K562 (cell line): ENCODE measurements at regions not wholly inside any gene's neighbourhood (a gene's known extent, or its start where the extent isn't known, plus 50 kb on each side); places are given as distances from the start of the nearest gene placed in this dataset.

Experiments used
- CAMTA2 ChIP-seq: fragments of 250-450 bp; sonication (Bioruptor Pico); conservative IDR thresholded peaks from 2 replicates; pipeline ENCODE4 v1.5.1; 2022
- HMG20B ChIP-seq: fragments of 250-450 bp; sonication (Bioruptor Pico); IDR thresholded peaks from 2 replicates; pipeline ENCODE4 v1.5.0; 2021; ENCODE audit warnings: mild to moderate bottlenecking
- L3MBTL2 ChIP-seq: fragments of 450-650 bp; IDR thresholded peaks from 2 replicates; pipeline ENCODE4 v1.6.1; 2016; ENCODE audit warnings: mild to moderate bottlenecking, moderate library complexity
- NFE2L1 ChIP-seq: fragments of 450-650 bp; IDR thresholded peaks from 2 replicates; pipeline ENCODE4 v1.6.1; 2016; ENCODE audit warnings: missing genetic modification characterization, low read depth, mild to moderate bottlenecking, missing compliant biosample characterization, moderate library complexity, borderline replicate concordance
- PHB2 ChIP-seq: fragments of 450-650 bp; IDR thresholded peaks from 2 replicates; pipeline ENCODE4 v1.6.1; 2017; ENCODE audit warnings: low read depth
- POLR2G ChIP-seq: fragments of 200-400 bp; formaldehyde crosslinking; IDR thresholded peaks from 2 replicates; pipeline ENCODE4 v1.6.1; 2017; ENCODE audit warnings: low read depth, mild to moderate bottlenecking, antibody characterized with exemption, low read length, moderate library complexity
- SIN3B ChIP-seq: fragments of 450-650 bp; IDR thresholded peaks from 2 replicates; pipeline ENCODE4 v1.6.1; 2017; ENCODE audit warnings: low read depth, mild to moderate bottlenecking, moderate library complexity
- ZNF12 ChIP-seq: sonication (generic); formaldehyde crosslinking; IDR thresholded peaks from 2 replicates; pipeline ENCODE4 v1.4.0; 2020; ENCODE audit warnings: mild to moderate bottlenecking, missing genetic modification reagents
- ZNF444 ChIP-seq: fragments of 250-450 bp; sonication (Bioruptor Pico); IDR thresholded peaks from 2 replicates; pipeline ENCODE4 v1.4.0; 2020; ENCODE audit warnings: mild to moderate bottlenecking, moderate library complexity
- ZNF644 ChIP-seq: fragments of 200-800 bp; sonication (Bioruptor generic); IDR thresholded peaks from 2 replicates; pipeline ENCODE4 v1.6.1; 2016; ENCODE audit warnings: low read depth, missing genetic modification characterization, missing compliant biosample characterization
- TF ChIP-seq, protein P1 (sequence below): fragments of 250-450 bp; sonication (Bioruptor Pico); IDR thresholded peaks from 2 replicates; pipeline ENCODE4 v1.4.0; 2020; ENCODE audit warnings: mild to moderate bottlenecking, moderate library complexity, borderline replicate concordance
- TF ChIP-seq, protein P2 (sequence below), 3 experiments: fragments of 200-800 bp in 1 of 3; fragments of 250-450 bp in 1 of 3; fragments of 450-650 bp in 1 of 3; sonication (Bioruptor Pico) in 1 of 3; sonication (Bioruptor generic) in 1 of 3; formaldehyde crosslinking in 1 of 3; IDR thresholded peaks; 2 replicates each; pipeline versions ENCODE4 v1.6.1 to v1.8.0; 2016 to 2022; ENCODE audit warnings: mild to moderate bottlenecking in 2 of 3, missing genetic modification characterization in 2 of 3, missing compliant biosample characterization in 1 of 3, moderate library complexity in 1 of 3
- TF ChIP-seq, protein P3 (sequence below), 2 experiments: fragments of 150-350 bp in 1 of 2; IDR thresholded peaks; 2 replicates each; pipeline ENCODE4 v1.6.1; 2012 to 2016; ENCODE audit warnings: low read depth in 2 of 2, low read length in 2 of 2, mild to moderate bottlenecking in 1 of 2, moderate library complexity in 1 of 2
- TF ChIP-seq, protein P4 (sequence below): sonication (generic); formaldehyde crosslinking; IDR thresholded peaks from 2 replicates; pipeline ENCODE4 v1.5.0; 2020; ENCODE audit warnings: missing genetic modification reagents
- TF ChIP-seq, protein P5 (sequence below): IDR thresholded peaks from 3 replicates; pipeline ENCODE4 v1.6.1; 2011; ENCODE audit warnings: borderline replicate concordance, mild to moderate bottlenecking; ENCODE audit not compliant: insufficient read length, insufficient read depth

DNA sequence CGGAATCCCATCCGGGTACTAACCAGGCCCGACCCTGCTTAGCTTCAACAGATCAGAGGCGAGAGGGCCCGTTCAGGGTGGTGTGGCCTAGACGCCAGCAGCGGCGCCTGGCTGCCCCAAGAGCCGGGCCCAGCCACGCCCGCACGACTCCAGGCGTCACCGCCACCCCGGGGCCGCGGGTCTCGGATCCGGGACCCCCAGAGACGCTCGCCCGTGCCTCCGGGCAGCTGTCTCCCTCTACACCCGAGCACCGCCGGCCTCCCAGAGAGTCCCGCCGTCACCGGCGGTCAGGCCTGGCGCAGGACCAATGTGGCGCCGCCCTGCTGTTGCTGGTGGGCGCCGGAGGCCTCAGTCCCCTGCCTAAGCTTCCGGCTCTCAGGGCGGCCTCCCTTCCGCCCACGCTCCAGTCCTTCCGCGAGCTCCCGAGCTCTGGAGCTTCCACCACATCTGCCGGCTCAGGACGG is 441.2 kb upstream of the DEFB115 start (continued):
- TF ChIP-seq SIN3B = no peak
- TF ChIP-seq, protein P1, sequence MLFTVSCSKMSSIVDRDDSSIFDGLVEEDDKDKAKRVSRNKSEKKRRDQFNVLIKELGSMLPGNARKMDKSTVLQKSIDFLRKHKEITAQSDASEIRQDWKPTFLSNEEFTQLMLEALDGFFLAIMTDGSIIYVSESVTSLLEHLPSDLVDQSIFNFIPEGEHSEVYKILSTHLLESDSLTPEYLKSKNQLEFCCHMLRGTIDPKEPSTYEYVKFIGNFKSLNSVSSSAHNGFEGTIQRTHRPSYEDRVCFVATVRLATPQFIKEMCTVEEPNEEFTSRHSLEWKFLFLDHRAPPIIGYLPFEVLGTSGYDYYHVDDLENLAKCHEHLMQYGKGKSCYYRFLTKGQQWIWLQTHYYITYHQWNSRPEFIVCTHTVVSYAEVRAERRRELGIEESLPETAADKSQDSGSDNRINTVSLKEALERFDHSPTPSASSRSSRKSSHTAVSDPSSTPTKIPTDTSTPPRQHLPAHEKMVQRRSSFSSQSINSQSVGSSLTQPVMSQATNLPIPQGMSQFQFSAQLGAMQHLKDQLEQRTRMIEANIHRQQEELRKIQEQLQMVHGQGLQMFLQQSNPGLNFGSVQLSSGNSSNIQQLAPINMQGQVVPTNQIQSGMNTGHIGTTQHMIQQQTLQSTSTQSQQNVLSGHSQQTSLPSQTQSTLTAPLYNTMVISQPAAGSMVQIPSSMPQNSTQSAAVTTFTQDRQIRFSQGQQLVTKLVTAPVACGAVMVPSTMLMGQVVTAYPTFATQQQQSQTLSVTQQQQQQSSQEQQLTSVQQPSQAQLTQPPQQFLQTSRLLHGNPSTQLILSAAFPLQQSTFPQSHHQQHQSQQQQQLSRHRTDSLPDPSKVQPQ (CRISPR knock-in tag) = no peak
- TF ChIP-seq, protein P2, sequence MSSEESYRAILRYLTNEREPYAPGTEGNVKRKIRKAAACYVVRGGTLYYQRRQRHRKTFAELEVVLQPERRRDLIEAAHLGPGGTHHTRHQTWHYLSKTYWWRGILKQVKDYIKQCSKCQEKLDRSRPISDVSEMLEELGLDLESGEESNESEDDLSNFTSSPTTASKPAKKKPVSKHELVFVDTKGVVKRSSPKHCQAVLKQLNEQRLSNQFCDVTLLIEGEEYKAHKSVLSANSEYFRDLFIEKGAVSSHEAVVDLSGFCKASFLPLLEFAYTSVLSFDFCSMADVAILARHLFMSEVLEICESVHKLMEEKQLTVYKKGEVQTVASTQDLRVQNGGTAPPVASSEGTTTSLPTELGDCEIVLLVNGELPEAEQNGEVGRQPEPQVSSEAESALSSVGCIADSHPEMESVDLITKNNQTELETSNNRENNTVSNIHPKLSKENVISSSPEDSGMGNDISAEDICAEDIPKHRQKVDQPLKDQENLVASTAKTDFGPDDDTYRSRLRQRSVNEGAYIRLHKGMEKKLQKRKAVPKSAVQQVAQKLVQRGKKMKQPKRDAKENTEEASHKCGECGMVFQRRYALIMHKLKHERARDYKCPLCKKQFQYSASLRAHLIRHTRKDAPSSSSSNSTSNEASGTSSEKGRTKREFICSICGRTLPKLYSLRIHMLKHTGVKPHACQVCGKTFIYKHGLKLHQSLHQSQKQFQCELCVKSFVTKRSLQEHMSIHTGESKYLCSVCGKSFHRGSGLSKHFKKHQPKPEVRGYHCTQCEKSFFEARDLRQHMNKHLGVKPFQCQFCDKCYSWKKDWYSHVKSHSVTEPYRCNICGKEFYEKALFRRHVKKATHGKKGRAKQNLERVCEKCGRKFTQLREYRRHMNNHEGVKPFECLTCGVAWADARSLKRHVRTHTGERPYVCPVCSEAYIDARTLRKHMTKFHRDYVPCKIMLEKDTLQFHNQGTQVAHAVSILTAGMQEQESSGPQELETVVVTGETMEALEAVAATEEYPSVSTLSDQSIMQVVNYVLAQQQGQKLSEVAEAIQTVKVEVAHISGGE (CRISPR knock-in tag; IDR thresholded peaks at IDR 0.05) = peak in 1 of 3 experiments; percentile 57; a peak in 1 of 6 replicates
- no peak for TF ChIP-seq CAMTA2 (CRISPR knock-in tag)
- TF ChIP-seq ZNF12 = no peak
- TF ChIP-seq POLR2G = peak; percentile 76
- TF ChIP-seq L3MBTL2 = peak; percentile 36; the same call in 1 of the 2 replicates
- TF ChIP-seq PHB2 = no peak
- no peak for TF ChIP-seq ZNF644 (tag)
- no peak for TF ChIP-seq NFE2L1 (tag)
- TF ChIP-seq, protein P3, sequence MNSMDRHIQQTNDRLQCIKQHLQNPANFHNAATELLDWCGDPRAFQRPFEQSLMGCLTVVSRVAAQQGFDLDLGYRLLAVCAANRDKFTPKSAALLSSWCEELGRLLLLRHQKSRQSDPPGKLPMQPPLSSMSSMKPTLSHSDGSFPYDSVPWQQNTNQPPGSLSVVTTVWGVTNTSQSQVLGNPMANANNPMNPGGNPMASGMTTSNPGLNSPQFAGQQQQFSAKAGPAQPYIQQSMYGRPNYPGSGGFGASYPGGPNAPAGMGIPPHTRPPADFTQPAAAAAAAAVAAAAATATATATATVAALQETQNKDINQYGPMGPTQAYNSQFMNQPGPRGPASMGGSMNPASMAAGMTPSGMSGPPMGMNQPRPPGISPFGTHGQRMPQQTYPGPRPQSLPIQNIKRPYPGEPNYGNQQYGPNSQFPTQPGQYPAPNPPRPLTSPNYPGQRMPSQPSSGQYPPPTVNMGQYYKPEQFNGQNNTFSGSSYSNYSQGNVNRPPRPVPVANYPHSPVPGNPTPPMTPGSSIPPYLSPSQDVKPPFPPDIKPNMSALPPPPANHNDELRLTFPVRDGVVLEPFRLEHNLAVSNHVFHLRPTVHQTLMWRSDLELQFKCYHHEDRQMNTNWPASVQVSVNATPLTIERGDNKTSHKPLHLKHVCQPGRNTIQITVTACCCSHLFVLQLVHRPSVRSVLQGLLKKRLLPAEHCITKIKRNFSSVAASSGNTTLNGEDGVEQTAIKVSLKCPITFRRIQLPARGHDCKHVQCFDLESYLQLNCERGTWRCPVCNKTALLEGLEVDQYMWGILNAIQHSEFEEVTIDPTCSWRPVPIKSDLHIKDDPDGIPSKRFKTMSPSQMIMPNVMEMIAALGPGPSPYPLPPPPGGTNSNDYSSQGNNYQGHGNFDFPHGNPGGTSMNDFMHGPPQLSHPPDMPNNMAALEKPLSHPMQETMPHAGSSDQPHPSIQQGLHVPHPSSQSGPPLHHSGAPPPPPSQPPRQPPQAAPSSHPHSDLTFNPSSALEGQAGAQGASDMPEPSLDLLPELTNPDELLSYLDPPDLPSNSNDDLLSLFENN (IDR thresholded peaks at IDR 0.05; ENCODE audit: low read depth in 2 of 2, low read length in 2 of 2) = no peak
- TF ChIP-seq HMG20B = no peak
- TF ChIP-seq, protein P4, sequence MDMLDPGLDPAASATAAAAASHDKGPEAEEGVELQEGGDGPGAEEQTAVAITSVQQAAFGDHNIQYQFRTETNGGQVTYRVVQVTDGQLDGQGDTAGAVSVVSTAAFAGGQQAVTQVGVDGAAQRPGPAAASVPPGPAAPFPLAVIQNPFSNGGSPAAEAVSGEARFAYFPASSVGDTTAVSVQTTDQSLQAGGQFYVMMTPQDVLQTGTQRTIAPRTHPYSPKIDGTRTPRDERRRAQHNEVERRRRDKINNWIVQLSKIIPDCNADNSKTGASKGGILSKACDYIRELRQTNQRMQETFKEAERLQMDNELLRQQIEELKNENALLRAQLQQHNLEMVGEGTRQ (CRISPR knock-in tag) = no peak
- TF ChIP-seq, protein P5, sequence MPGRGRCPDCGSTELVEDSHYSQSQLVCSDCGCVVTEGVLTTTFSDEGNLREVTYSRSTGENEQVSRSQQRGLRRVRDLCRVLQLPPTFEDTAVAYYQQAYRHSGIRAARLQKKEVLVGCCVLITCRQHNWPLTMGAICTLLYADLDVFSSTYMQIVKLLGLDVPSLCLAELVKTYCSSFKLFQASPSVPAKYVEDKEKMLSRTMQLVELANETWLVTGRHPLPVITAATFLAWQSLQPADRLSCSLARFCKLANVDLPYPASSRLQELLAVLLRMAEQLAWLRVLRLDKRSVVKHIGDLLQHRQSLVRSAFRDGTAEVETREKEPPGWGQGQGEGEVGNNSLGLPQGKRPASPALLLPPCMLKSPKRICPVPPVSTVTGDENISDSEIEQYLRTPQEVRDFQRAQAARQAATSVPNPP = no peak
- TF ChIP-seq ZNF444 (CRISPR knock-in tag) = no peak
